PC-3 (cell line): ENCODE measurements at regions not wholly inside any gene's neighbourhood (a gene's known extent, or its start where the extent isn't known, plus 50 kb on each side); places are given as distances from the start of the nearest gene placed in this dataset.

Source experiments
- ATAC-seq: fragments of 200-7000 bp; cut with Tn5 transposase; 2 replicates; pipeline ENCODE4 v1.9.1; 2020; ENCODE audit warnings: mild to moderate bottlenecking, moderate library complexity
- BruUV-seq: library from RNA; stranded (reverse); fragments of 400-500 nt; replicated peaks from 2 replicates; lab custom pipeline; 2021; lab: Mats Ljungman, UMichigan
- CTCF ChIA-PET: fragments of 300-600 bp; sonication (Branson Sonifier 250); formaldehyde crosslinking; loops from one replicate; lab custom pipeline; 2022; ENCODE audit warnings: antibody characterized with exemption; lab: Charles Lee
- POLR2A ChIA-PET: fragments of 300-600 bp; sonication (Branson Sonifier 250); formaldehyde crosslinking; loops from one replicate; lab custom pipeline; 2022; ENCODE audit warnings: antibody characterized with exemption; ENCODE audit not compliant: unreplicated experiment; lab: Charles Lee
- DNase-seq: peaks from one replicate; pipeline ENCODE4 v3.0.0-alpha.2; 2015
- H2AFZ ChIP-seq: fragments of 300-600 bp; sonication (generic); 2 replicates; pipeline ENCODE4 v1.6.0; 2016; ENCODE audit warnings: antibody characterized with exemption, low read length
- H3F3A ChIP-seq: fragments of 300-600 bp; sonication (generic); one replicate; pipeline ENCODE4 v1.6.0; 2017; ENCODE audit warnings: antibody characterized with exemption, low read length, control low read depth, mild to moderate bottlenecking; ENCODE audit not compliant: unreplicated experiment
- H3K27ac ChIP-seq: fragments of 300-600 bp; sonication (generic); 2 replicates; pipeline ENCODE4 v1.5.1; 2016; ENCODE audit warnings: mild to moderate bottlenecking, low read length
- H3K27me3 ChIP-seq: fragments of 300-600 bp; sonication (generic); 2 replicates; pipeline ENCODE4 v1.6.1; 2016; ENCODE audit warnings: low read length, mixed read lengths
- H3K36me3 ChIP-seq: fragments of 300-600 bp; sonication (generic); 2 replicates; pipeline ENCODE4 v1.6.1; 2016; ENCODE audit warnings: low read depth, mixed run types, low read length, mixed read lengths
- H3K4me1 ChIP-seq: fragments of 300-600 bp; sonication (generic); 2 replicates; pipeline ENCODE4 v1.5.1; 2016; ENCODE audit warnings: low read length; ENCODE audit not compliant: insufficient read depth
- H3K4me2 ChIP-seq: fragments of 300-600 bp; sonication (generic); 2 replicates; pipeline ENCODE4 v1.6.0; 2016; ENCODE audit warnings: low read length
- H3K4me3 ChIP-seq: fragments of 300-600 bp; sonication (generic); 2 replicates; pipeline ENCODE4 v1.5.1; 2016; ENCODE audit warnings: mild to moderate bottlenecking, low read length, mixed read lengths
- H3K79me2 ChIP-seq: fragments of 300-600 bp; sonication (generic); 2 replicates; pipeline ENCODE4 v1.6.1; 2017; ENCODE audit warnings: low read length, mixed read lengths
- H3K9ac ChIP-seq: fragments of 300-600 bp; sonication (generic); 2 replicates; pipeline ENCODE4 v1.6.0; 2016; ENCODE audit warnings: mild to moderate bottlenecking, low read length
- H3K9me2 ChIP-seq: fragments of 300-600 bp; sonication (generic); replicated peaks from 2 replicates; pipeline ENCODE4 v1.6.1; 2016; ENCODE audit warnings: mixed run types, low read length, mixed read lengths
- H3K9me3 ChIP-seq: fragments of 300-600 bp; sonication (generic); 2 replicates; pipeline ENCODE4 v1.6.1; 2016; ENCODE audit warnings: low read length, mixed read lengths
- H4K20me1 ChIP-seq: fragments of 300-600 bp; sonication (generic); 2 replicates; pipeline ENCODE4 v1.6.1; 2016; ENCODE audit warnings: low read length, mixed read lengths
- EZH2 ChIP-seq: fragments of 300-600 bp; sonication (generic); IDR thresholded peaks from one replicate; pipeline ENCODE4 v1.6.1; 2017; ENCODE audit warnings: antibody characterized with exemption, mild to moderate bottlenecking, low read length; ENCODE audit not compliant: unreplicated experiment
- EZH2phosphoT487 ChIP-seq: fragments of 300-600 bp; sonication (generic); IDR thresholded peaks from 2 replicates; pipeline ENCODE4 v1.6.1; 2018; ENCODE audit warnings: mild to moderate bottlenecking, antibody characterized with exemption, low read length, borderline replicate concordance
- intact Hi-C: fragments of 100-400 bp; cut with micrococcal nuclease; formaldehyde crosslinking; loops from 2 replicates; pipeline ENCODE4 v1.9.0; 2023
- TF ChIP-seq, protein P1 (sequence below): fragments of 300-600 bp; sonication (generic); conservative IDR thresholded peaks from 2 replicates; pipeline ENCODE4 v1.5.1; 2017; ENCODE audit warnings: antibody characterized with exemption, low read depth, mild to moderate bottlenecking, low read length

DNA sequence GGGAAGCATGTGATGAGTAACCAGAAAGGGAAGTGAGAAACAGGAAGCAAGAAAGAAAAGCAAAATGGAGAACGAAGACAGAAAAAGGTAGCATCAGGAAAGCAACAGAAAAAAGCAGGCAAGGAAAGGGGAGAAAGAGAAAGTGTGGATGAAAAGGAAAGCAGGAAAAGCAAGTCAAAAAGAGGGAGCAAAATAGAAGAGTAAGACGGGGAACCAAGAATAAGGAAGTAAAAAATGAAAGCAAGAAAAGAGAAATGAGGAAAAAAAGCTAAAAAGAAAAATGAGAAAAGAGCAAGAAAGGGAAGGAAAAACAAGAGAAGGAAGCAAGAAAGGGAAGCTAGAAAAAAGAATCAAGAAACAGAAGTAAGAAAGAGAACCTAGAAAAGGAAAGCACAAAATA, 242.3 kb upstream of the NCKAP5 start:
- Histone ChIP-seq H4K20me1 (no peaks in the 10 kb centered on the region), H3K9ac (no peak overlapping the region), H3F3A (no peaks in the 10 kb centered on the region), H3K9me2 (no peaks in the 10 kb centered on the region), H3K4me2 (no peak overlapping the region), H3K79me2 (no peaks in the 10 kb centered on the region), H3K27me3 (no peaks in the 10 kb centered on the region), H3K4me1 (peaks cover 27% of the 10 kb centered on the region), H3K27ac (no peak overlapping the region), H3K36me3 (no peaks in the 10 kb centered on the region), H3K4me3 (no peak overlapping the region), H3K9me3 (no peaks in the 10 kb centered on the region), H2AFZ (peak overlapping the region; percentile 39; the same call in 1 of the 2 replicates)
- TF ChIP-seq, protein P1, sequence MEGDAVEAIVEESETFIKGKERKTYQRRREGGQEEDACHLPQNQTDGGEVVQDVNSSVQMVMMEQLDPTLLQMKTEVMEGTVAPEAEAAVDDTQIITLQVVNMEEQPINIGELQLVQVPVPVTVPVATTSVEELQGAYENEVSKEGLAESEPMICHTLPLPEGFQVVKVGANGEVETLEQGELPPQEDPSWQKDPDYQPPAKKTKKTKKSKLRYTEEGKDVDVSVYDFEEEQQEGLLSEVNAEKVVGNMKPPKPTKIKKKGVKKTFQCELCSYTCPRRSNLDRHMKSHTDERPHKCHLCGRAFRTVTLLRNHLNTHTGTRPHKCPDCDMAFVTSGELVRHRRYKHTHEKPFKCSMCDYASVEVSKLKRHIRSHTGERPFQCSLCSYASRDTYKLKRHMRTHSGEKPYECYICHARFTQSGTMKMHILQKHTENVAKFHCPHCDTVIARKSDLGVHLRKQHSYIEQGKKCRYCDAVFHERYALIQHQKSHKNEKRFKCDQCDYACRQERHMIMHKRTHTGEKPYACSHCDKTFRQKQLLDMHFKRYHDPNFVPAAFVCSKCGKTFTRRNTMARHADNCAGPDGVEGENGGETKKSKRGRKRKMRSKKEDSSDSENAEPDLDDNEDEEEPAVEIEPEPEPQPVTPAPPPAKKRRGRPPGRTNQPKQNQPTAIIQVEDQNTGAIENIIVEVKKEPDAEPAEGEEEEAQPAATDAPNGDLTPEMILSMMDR: no peak
- no peak for TF ChIP-seq EZH2phosphoT487
- ChIA-PET CTCF (no interaction called here), POLR2A (no interaction called here)
- DNase-seq (no peak), ATAC-seq (no peak)
- no TSS peak for BruUV-seq
- intact Hi-C loops: no loop called here

DNA sequence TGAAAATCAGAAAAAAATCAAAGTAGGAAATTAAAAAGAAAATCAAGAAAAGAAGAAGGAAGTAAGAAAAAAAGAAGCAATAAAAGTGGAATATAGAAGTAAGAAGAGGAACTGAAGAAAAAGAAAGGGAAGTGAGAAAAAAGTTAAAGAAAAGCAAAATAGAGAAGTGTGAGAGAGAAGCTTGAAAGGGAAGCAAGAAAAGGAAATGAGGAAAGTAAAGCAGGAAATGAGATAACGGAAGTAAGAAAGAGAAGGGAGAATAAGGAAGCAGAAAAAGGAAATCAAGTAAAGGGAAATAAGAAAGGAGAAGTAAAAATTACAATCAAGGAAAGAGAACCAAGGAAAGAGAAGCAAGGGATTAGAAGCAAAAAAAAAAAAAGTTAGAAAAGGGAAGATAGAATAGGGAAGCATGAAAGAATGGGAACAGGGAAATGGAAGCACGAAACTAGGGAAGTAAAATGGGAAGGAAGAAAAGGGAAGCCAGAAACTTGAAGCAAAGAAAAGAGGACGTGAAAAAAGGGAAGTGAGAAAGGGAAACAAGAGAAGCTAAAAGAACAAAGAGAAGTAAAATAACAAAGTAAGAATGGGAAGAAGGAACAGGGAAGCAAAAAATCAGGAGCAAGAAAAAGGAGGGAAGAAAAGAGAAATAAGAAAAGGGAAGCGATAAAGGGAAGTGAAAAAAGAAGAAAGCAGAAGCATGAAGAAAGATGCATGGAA, 243.3 kb upstream of the NCKAP5 start:
- CTCF ChIA-PET: no interaction called here
- peaks cover 36% of the 10 kb centered on the region for H3K4me1 ChIP-seq
- no peak for TF ChIP-seq EZH2phosphoT487
- no peak for TF ChIP-seq EZH2
- TF ChIP-seq, protein P1: no peak

More for the DNA sequence above, 243.3 kb upstream of the NCKAP5 start:
- DNase-seq (no peak), ATAC-seq (no peak)
- intact Hi-C loops: no loop called here
- no peaks in the 10 kb centered on the region for H3K9me3 ChIP-seq
- no peaks in the 10 kb centered on the region for H3K27me3 ChIP-seq
- H3F3A ChIP-seq: peaks cover under 1% of the 10 kb centered on the region
- no peaks in the 10 kb centered on the region for H4K20me1 ChIP-seq
- BruUV-seq: no TSS peak
- H3K4me3 ChIP-seq: no peak overlapping the region
- no peak overlapping the region for H3K9ac ChIP-seq
- POLR2A ChIA-PET: no interaction called here
- H3K9me2 ChIP-seq: no peaks in the 10 kb centered on the region
- H3K79me2 ChIP-seq: no peaks in the 10 kb centered on the region
- H3K27ac ChIP-seq: peak overlapping the region; percentile 87; the same call in 1 of the 2 replicates
- H2AFZ ChIP-seq: no peak overlapping the region
- no peaks in the 10 kb centered on the region for H3K36me3 ChIP-seq
- H3K4me2 ChIP-seq: no peak overlapping the region
